ENCODE measurements at regions not wholly inside any gene's neighbourhood (a gene's known extent, or its start where the extent isn't known, plus 50 kb on each side); places are given as distances from the start of the nearest gene placed in this dataset.

GRCh38 chr6:163926642-163927041 lies 512.1 kb downstream of the QKI start:
- H3K27me3 Mint-ChIP-seq (ENCODE audit: insufficient read depth) = no peaks in the 10 kb centered on the region
- no peaks in the 10 kb centered on the region for H3K4me1 Mint-ChIP-seq (ENCODE audit: low read depth)
- no peaks in the 10 kb centered on the region for H3K36me3 Mint-ChIP-seq (ENCODE audit: low read depth)
- H3K9me3 Mint-ChIP-seq = no peaks in the 10 kb centered on the region
- no peak overlapping the region for H3K4me3 Mint-ChIP-seq
- H3K27ac Mint-ChIP-seq = no peak overlapping the region
- DNase-seq (ENCODE audit: low spot score) = no peak
- intact Hi-C loops (cut with micrococcal nuclease) = no loop called here

- H3K4me3 Mint-ChIP-seq = no peak overlapping the region
- DNase-seq (ENCODE audit: low spot score) = no peak
- intact Hi-C loops (cut with micrococcal nuclease) = no loop called here
- H3K4me1 Mint-ChIP-seq (ENCODE audit: low read depth) = no peaks in the 10 kb centered on the region
- no peak overlapping the region for H3K27ac Mint-ChIP-seq
- no peaks in the 10 kb centered on the region for H3K27me3 Mint-ChIP-seq (ENCODE audit: insufficient read depth)
- no peaks in the 10 kb centered on the region for H3K9me3 Mint-ChIP-seq
- H3K36me3 Mint-ChIP-seq (ENCODE audit: low read depth) = no peaks in the 10 kb centered on the region
Observed at GRCh38 chr6:163925839-163926238, 511.3 kb downstream of the QKI start.

DNA sequence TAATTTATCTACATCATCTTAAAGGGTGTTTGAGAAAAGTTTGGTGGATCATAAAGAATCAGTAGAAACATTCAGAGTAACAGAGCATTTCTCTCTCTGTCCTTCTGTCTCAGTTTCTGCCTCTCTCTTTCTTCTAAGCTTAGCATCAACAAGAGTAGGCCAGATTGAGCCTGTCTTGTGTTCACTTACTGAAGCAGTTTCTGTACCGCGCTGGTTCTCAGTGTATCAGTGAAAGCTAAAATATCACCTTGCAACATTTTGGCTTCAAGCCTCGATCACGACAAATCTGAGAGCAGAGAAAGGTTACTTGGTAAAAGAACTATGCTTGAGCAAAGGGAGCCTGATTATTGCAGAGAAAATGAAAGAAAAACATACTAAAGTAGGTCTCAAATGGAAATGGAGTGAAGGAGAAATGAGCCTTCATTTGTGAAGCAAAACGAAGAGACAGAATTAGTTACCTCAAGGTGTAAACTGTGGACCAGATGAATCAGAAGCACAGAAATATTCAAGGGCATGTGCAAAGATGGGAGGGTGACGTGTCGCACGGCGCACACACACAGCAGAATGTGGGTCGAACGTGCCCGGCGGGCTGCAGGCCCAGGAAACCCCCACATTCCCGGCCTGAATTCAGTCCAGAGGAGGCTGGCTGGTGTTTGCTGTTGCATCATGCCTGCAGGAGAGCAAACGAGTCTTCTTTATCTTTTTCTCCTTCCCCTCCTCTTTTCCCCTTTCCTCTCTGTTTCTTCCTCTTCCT lies 509.3 kb downstream of the QKI start:
- no peaks in the 10 kb centered on the region for H3K9me3 Mint-ChIP-seq
- no peaks in the 10 kb centered on the region for H3K27me3 Mint-ChIP-seq (ENCODE audit: insufficient read depth)
- H3K4me1 Mint-ChIP-seq (ENCODE audit: low read depth) = no peaks in the 10 kb centered on the region
- intact Hi-C loops (cut with micrococcal nuclease) = no loop called here
- DNase-seq (ENCODE audit: low spot score) = no peak
- H3K27ac Mint-ChIP-seq = no peak overlapping the region
- H3K36me3 Mint-ChIP-seq (ENCODE audit: low read depth) = no peaks in the 10 kb centered on the region
- no peak overlapping the region for H3K4me3 Mint-ChIP-seq

GRCh38 chr6:163922562-163922961 lies 508.0 kb downstream of the QKI start:
- Mint-ChIP-seq H3K4me1 (ENCODE audit: low read depth) (no peaks in the 10 kb centered on the region), H3K27ac (no peak overlapping the region), H3K4me3 (no peak overlapping the region), H3K9me3 (no peaks in the 10 kb centered on the region), H3K27me3 (ENCODE audit: insufficient read depth) (no peaks in the 10 kb centered on the region), H3K36me3 (ENCODE audit: low read depth) (no peaks in the 10 kb centered on the region)
- no peak for DNase-seq (ENCODE audit: low spot score)
- intact Hi-C loops (cut with micrococcal nuclease) = no loop called here

DNA sequence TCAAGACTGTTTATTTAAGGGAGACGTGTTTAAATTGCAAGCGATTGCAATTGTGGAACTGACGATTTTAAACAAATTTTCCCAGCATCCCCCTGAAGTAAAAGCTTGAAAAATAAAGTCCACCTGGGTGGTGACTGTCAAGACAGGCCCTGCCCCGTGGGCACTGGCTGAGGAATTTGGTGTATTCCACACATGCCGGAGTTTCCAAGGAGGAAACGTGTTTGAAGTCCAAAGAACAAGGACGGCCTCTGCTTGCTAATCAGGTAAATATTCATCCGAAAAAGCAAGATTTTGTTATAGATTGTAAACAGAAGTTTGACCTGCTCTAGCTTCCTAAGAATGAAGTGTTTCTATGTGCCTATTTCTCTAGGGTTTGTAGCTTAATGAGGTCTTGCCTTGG lies 505.1 kb downstream of the QKI start:
- DNase-seq (ENCODE audit: low spot score) = no peak
- Mint-ChIP-seq H3K36me3 (ENCODE audit: low read depth) (no peaks in the 10 kb centered on the region), H3K4me1 (ENCODE audit: low read depth) (no peaks in the 10 kb centered on the region), H3K27ac (no peak overlapping the region), H3K27me3 (ENCODE audit: insufficient read depth) (no peaks in the 10 kb centered on the region), H3K9me3 (no peaks in the 10 kb centered on the region), H3K4me3 (no peak overlapping the region)
- intact Hi-C loops (cut with micrococcal nuclease) = no loop called here

GRCh38 chr6:163916315-163917081 lies 502.0 kb downstream of the QKI start:
- Mint-ChIP-seq H3K36me3 (ENCODE audit: low read depth) (no peaks in the 10 kb centered on the region), H3K4me1 (ENCODE audit: low read depth) (no peaks in the 10 kb centered on the region), H3K27ac (no peak overlapping the region), H3K9me3 (no peaks in the 10 kb centered on the region), H3K4me3 (no peak overlapping the region), H3K27me3 (ENCODE audit: insufficient read depth) (no peaks in the 10 kb centered on the region)
- no peak for DNase-seq (ENCODE audit: low spot score)
- intact Hi-C loops (cut with micrococcal nuclease) = no loop called here

DNA sequence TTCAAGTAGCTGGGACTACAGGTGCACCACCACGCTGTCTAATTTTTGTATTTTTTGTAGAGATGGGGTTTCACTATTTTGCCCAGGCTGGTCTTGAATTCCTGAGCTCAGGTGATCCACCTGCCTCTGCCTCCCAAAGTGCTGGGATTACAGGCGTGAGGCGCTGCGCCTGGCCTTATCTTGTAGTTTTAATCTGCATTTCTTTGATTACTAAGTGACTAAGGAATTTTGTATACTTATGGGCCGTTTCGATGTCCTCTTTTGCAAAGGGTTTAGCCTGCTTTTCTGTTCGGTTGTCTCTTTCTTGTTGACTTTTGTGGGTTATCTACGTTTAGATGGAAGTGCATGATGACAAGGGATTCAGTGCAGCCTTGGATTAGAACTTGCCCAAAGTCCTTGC lies 500.6 kb downstream of the QKI start:
- Mint-ChIP-seq H3K27me3 (ENCODE audit: insufficient read depth) (peaks cover under 1% of the 10 kb centered on the region), H3K4me3 (no peak overlapping the region), H3K9me3 (no peaks in the 10 kb centered on the region), H3K4me1 (ENCODE audit: low read depth) (no peaks in the 10 kb centered on the region), H3K36me3 (ENCODE audit: low read depth) (no peaks in the 10 kb centered on the region), H3K27ac (no peak overlapping the region)
- DNase-seq (ENCODE audit: low spot score) = no peak
- intact Hi-C loops (cut with micrococcal nuclease) = no loop called here

DNA sequence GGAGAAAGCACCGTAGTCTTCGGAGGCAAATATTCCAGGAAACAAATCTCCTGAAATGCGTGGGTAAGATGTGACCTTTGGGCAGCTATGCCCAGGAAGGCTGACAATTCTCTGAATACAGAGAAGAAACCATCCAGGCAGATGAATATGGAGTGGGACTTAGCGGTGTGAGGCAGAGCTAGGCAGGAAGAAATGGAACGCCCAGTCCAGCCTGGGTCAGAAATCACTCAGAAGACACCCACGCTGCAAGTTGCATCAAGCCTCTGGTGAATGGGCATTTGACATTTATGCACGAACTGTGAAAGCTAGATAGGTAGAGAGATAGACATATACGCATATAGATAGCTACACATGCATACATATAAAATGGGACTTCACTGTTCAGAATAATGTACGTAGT lies 498.5 kb downstream of the QKI start:
- no peaks in the 10 kb centered on the region for H3K4me1 Mint-ChIP-seq (ENCODE audit: low read depth)
- no peak overlapping the region for H3K27ac Mint-ChIP-seq
- no peak overlapping the region for H3K4me3 Mint-ChIP-seq
- no peaks in the 10 kb centered on the region for H3K9me3 Mint-ChIP-seq
- H3K27me3 Mint-ChIP-seq (ENCODE audit: insufficient read depth) = peaks cover 2% of the 10 kb centered on the region
- intact Hi-C loops (cut with micrococcal nuclease) = no loop called here
- H3K36me3 Mint-ChIP-seq (ENCODE audit: low read depth) = no peaks in the 10 kb centered on the region
- no peak for DNase-seq (ENCODE audit: low spot score)

DNA sequence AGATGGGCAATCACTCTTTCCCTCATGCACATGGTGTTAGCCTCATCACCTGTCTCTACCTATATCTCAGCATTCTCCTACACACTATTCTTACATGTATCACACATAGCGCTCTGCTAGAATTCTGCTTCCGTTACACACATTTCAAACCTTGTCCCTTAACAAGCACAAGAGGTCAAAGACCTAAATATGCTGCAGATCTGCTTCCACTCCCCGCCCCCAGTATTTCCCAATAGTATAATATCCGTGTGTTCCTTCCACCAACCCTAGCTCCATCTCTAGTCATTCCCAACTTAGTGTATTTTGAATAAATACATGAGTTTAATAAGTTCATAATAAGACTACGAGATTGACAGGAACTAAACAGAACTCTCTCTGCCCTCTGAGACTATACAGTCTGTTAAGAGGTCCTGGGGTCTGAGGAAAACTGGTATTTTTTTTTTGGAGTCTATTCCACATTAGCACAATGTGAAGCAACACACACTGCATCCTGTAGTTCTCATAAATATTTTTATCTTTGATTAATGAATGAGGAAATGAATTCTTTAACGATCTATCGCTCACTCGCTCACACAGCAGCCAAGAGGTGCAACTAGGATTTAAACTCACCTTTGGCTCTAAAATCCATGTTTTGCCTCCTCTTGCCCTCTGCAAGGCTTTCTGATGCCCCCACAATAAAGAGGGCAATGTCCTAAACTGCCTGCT lies 491.6 kb downstream of the QKI start:
- H3K4me3 Mint-ChIP-seq = no peak overlapping the region
- peaks cover 2% of the 10 kb centered on the region for H3K27me3 Mint-ChIP-seq (ENCODE audit: insufficient read depth)
- no peaks in the 10 kb centered on the region for H3K9me3 Mint-ChIP-seq
- no peak for DNase-seq (ENCODE audit: low spot score)
- H3K36me3 Mint-ChIP-seq (ENCODE audit: low read depth) = no peaks in the 10 kb centered on the region
- no peaks in the 10 kb centered on the region for H3K4me1 Mint-ChIP-seq (ENCODE audit: low read depth)
- intact Hi-C loops (cut with micrococcal nuclease) = no loop called here
- no peak overlapping the region for H3K27ac Mint-ChIP-seq

GRCh38 chr6:163904186-163904585 lies 489.7 kb downstream of the QKI start:
- H3K27ac Mint-ChIP-seq = no peak overlapping the region
- no peaks in the 10 kb centered on the region for H3K36me3 Mint-ChIP-seq (ENCODE audit: low read depth)
- H3K4me3 Mint-ChIP-seq = no peak overlapping the region
- no peaks in the 10 kb centered on the region for H3K4me1 Mint-ChIP-seq (ENCODE audit: low read depth)
- H3K9me3 Mint-ChIP-seq = no peaks in the 10 kb centered on the region
- intact Hi-C loops (cut with micrococcal nuclease) = no loop called here
- DNase-seq (ENCODE audit: low spot score) = no peak
- no peaks in the 10 kb centered on the region for H3K27me3 Mint-ChIP-seq (ENCODE audit: insufficient read depth)

GRCh38 chr6:163903541-163903940 lies 489.0 kb downstream of the QKI start:
- no peaks in the 10 kb centered on the region for H3K27me3 Mint-ChIP-seq (ENCODE audit: insufficient read depth)
- no peak overlapping the region for H3K27ac Mint-ChIP-seq
- no peaks in the 10 kb centered on the region for H3K9me3 Mint-ChIP-seq
- intact Hi-C loops (cut with micrococcal nuclease) = no loop called here
- H3K4me1 Mint-ChIP-seq (ENCODE audit: low read depth) = no peaks in the 10 kb centered on the region
- H3K36me3 Mint-ChIP-seq (ENCODE audit: low read depth) = no peaks in the 10 kb centered on the region
- DNase-seq (ENCODE audit: low spot score) = no peak
- H3K4me3 Mint-ChIP-seq = no peak overlapping the region

- DNase-seq (ENCODE audit: low spot score) = no peak
Observed at GRCh38 chr6:163902993-163903392, 488.5 kb downstream of the QKI start.

DNA sequence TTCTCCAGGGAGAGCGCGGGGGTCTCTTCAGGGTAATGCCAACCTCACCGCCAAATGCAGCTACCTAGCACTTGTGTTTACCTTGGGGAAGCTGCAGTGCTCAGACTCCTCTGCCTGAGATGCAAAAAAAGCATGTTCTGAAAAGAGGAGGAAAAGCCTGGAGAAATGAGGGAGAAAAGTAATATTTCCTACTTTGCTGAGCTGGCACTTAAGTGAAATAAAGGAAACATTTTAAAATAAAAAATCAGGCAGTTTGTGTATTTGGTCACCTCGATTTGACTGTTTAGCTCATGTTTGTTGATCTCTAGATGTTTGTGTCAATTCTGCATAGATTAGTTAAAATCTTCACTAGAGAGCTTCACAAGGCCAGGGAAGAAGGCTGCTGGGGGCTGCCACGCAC lies 487.2 kb downstream of the QKI start:
- DNase-seq (ENCODE audit: low spot score) = no peak
- H3K27ac Mint-ChIP-seq = no peak overlapping the region
- H3K9me3 Mint-ChIP-seq = no peaks in the 10 kb centered on the region
- H3K27me3 Mint-ChIP-seq (ENCODE audit: insufficient read depth) = no peaks in the 10 kb centered on the region
- H3K4me1 Mint-ChIP-seq (ENCODE audit: low read depth) = no peaks in the 10 kb centered on the region
- H3K4me3 Mint-ChIP-seq = no peak overlapping the region
- intact Hi-C loops (cut with micrococcal nuclease) = no loop called here
- H3K36me3 Mint-ChIP-seq (ENCODE audit: low read depth) = no peaks in the 10 kb centered on the region

More at GRCh38 chr6:163902993-163903392, 488.5 kb downstream of the QKI start:
- Mint-ChIP-seq H3K9me3 (no peaks in the 10 kb centered on the region), H3K27me3 (ENCODE audit: insufficient read depth) (no peaks in the 10 kb centered on the region), H3K4me3 (no peak overlapping the region), H3K4me1 (ENCODE audit: low read depth) (no peaks in the 10 kb centered on the region), H3K36me3 (ENCODE audit: low read depth) (no peaks in the 10 kb centered on the region), H3K27ac (no peak overlapping the region)
- intact Hi-C loops (cut with micrococcal nuclease) = no loop called here
